ENCODE measurements at regions not wholly inside any gene's neighbourhood (a gene's known extent, or its start where the extent isn't known, plus 50 kb on each side); places are given as distances from the start of the nearest gene placed in this dataset.

GRCh38 chrX:65831268-65831667 is 163.8 kb downstream of the MSN start:
- no peak for TF ChIP-seq CTCF (IDR thresholded peaks at IDR 0.05 in 2 of 3, conservative IDR thresholded peaks at IDR 0.05 in 1 of 3; ENCODE audit: borderline replicate concordance in 1 of 3, insufficient read depth in 1 of 3, low read depth in 2 of 3, low read length in 2 of 3)
- no peak for TF ChIP-seq POLR2A (IDR thresholded peaks at IDR 0.05; ENCODE audit: borderline replicate concordance, extremely low read depth, insufficient read depth, insufficient read length)
- no peak for TF ChIP-seq CEBPB (IDR thresholded peaks at IDR 0.05; ENCODE audit: low read depth)
- no peak for TF ChIP-seq REST (IDR thresholded peaks at IDR 0.05; ENCODE audit: low read depth)
- TF ChIP-seq ATF3 (IDR thresholded peaks at IDR 0.05): no peak
- no peak for TF ChIP-seq TCF7L2 (IDR thresholded peaks at IDR 0.05; ENCODE audit: borderline replicate concordance, extremely low read depth, insufficient read depth, insufficient read length)
- no peak for TF ChIP-seq EZH2phosphoT487 (IDR thresholded peaks at IDR 0.05; ENCODE audit: borderline replicate concordance)
- TF ChIP-seq EZH2 (IDR thresholded peaks at IDR 0.05): no peak
- no peak for TF ChIP-seq MAX (IDR thresholded peaks at IDR 0.05)
- TF ChIP-seq POLR2AphosphoS5 (IDR thresholded peaks at IDR 0.05; ENCODE audit: low read depth, low read length): no peak
- no peak for TF ChIP-seq JUND (IDR thresholded peaks at IDR 0.05)
